GM12891 (cell line): ENCODE measurements at regions not wholly inside any gene's neighbourhood (a gene's known extent, or its start where the extent isn't known, plus 50 kb on each side); places are given as distances from the start of the nearest gene placed in this dataset.
"Not testable (repeated sequence)": the region's sequence is repeated elsewhere in the genome, so short reads cannot be mapped to it uniquely, and the experiment has no call there.

Experiments used
- DNase-seq: peaks from one replicate; pipeline ENCODE4 v3.0.0; 2011; ENCODE audit warnings: low spot score; ENCODE audit not compliant: insufficient read length
- FAIRE-seq: peaks from 2 replicates; lab custom pipeline; 2011; peaks lifted over from hg19 to GRCh38; lab: Jason Lieb, UNC
- PAX5 ChIP-seq: IDR thresholded peaks from 2 replicates; pipeline ENCODE4 v1.6.1; 2011; ENCODE audit warnings: low read length, moderate library complexity, mild to moderate bottlenecking; ENCODE audit not compliant: insufficient read depth, severe bottlenecking
- POLR2A ChIP-seq: IDR thresholded peaks from 2 replicates; pipeline ENCODE4 v1.6.1; 2011; ENCODE audit warnings: low read depth, low read length, control low read depth
- POLR2AphosphoS5 ChIP-seq: IDR thresholded peaks from 2 replicates; pipeline ENCODE4 v1.6.1; 2011; ENCODE audit warnings: low read depth, low read length, control low read depth
- POU2F2 ChIP-seq: IDR thresholded peaks from 2 replicates; pipeline ENCODE4 v1.6.1; 2011; ENCODE audit warnings: low read depth, mild to moderate bottlenecking, control low read depth, low read length, moderate library complexity
- SPI1 ChIP-seq: IDR thresholded peaks from 2 replicates; pipeline ENCODE4 v1.6.1; 2011; ENCODE audit warnings: low read depth, low read length, control low read depth
- TAF1 ChIP-seq: IDR thresholded peaks from 2 replicates; pipeline ENCODE4 v1.6.1; 2011; ENCODE audit warnings: low read depth, low read length, control low read depth

DNA sequence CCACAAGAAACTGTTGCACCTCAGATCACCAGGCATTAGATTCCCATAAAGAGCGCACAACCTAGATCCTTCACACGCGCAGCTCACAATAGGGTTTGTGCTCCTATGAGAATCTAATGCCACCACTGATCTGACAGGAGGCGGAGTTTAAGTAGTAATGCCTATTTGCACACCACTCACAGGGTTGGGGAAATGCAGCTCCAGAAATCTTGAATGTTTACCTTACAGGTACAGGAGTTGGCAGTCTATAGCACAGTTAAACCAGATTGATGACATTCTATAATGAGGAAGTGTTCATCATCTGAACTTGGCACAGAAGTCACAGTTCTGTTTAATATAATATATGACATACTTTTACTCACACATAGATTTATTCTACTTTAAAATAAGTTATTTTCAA is 732.2 kb upstream of the ZNF608 start:
- FAIRE-seq (no peak), DNase-seq (no peak)

DNA sequence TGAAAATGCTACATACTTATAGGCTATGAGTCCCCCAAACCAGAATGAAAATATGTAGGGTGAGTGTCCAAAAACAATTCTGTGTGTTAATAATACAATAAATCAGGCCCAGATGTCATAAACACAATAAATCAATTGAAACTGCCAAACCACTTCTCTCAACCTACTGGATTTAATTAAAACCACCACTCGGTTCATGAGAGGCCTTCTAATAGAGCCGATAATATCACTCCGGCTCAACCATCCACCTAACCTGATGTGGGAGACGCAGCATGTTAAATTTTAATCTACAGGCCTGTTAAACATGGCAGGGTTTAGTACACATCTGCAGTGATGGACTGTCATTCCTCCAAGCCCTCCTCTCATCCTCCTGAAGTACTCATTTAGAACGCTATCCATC is 734.5 kb upstream of the ZNF608 start:
- FAIRE-seq (no peak), DNase-seq (no peak)
- no peak for TF ChIP-seq POU2F2
- no peak for TF ChIP-seq POLR2AphosphoS5
- TF ChIP-seq SPI1, result no peak
- TF ChIP-seq POLR2A, result no peak
- no peak for TF ChIP-seq TAF1
- TF ChIP-seq PAX5, result no peak

More for the DNA sequence above, 732.2 kb upstream of the ZNF608 start:
- TF ChIP-seq POLR2AphosphoS5 (no peak), PAX5 (no peak), POU2F2 (no peak), POLR2A (no peak), TAF1 (no peak), SPI1 (no peak)

DNA sequence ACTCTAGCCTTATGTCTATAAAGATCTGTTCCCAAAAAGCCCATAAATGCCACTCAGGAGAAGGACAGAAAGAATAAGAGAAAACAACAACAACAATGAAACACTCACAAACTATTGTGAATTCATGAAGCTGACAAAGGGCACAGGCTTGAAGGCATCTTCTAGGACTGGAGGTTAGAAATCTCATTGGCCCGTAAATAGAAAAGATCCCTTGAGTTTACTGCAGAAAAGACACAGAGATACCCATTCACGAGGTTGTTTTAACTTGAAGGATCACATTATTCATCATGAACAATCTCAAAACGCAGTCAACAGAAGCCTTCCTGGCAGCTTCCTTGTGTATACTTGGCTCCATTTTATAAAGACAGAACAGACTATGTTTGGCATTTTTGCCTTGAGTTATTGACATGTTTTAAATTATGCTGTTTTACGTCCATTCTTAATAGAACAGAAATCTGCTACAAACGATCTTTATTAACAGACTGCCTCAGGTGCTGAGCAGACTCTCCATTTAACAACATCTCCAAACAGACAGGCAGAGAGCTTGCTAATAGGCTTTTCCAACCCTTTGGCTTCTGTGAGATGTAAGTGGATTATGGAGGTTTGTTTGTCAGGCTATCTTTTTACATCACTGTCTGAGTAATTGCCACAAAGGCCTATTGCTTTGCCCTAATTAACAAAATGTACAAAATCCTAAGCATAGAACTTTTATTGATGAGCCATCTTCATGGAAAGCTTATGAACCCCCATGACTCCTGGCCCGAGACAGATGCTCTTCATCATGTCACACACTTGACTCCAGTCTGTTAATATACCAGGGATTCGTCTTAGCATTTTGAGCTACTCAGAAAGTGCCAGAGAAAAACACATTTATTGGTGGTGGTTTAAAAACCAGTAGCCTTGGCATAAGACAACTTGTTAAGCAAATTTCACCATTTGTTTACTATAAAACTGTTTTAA is 735.3 kb upstream of the ZNF608 start:
- TF ChIP-seq POLR2AphosphoS5, result no peak
- TF ChIP-seq POLR2A, result no peak
- no peak for TF ChIP-seq PAX5
- TF ChIP-seq TAF1, result no peak
- no peak for TF ChIP-seq SPI1
- no peak for DNase-seq
- no peak for FAIRE-seq

DNA sequence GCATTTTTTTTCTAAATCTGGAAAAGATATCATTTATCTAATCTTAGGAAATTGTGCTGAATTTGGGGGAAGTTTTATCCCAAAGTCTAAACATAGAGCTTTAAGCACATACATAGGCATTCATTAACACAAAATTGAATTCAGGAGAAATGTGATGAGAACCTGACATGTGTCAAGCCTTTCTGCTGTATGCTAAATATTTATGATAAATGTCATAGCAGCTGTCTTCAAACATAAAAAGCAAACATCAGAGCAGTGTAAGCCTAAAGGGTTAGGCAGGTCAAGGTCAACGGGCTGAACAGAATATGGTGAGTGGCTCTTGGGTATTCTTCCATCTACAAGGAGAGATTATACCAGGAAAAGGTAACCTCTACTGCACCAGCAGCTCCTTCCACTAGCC is 737.2 kb upstream of the ZNF608 start:
- FAIRE-seq (no peak), DNase-seq (no peak)
- no peak for TF ChIP-seq POU2F2
- TF ChIP-seq POLR2AphosphoS5, result no peak
- TF ChIP-seq TAF1, result no peak
- no peak for TF ChIP-seq POLR2A
- TF ChIP-seq PAX5, result no peak

DNA sequence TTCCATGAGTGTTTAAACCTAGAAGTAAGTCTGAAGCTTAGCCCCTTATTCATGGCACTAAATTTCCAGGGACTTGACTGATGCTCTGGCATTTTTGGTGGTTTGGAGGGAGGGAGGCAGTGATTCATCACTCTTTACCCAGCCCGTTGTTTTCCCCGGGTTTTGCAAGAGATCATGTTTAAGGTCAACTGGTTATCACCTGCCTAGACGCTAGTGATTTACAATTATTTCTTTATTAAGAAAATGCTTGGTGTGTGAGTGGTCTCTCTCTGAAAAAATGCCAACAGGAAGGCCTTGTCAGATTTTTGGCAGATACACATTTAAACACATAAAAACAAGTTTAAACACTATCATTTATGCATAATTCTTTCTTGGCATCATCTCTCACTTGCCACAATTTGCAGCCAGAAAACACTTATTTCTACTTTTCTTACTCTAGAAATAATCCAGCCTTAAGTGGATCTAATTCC is 737.9 kb upstream of the ZNF608 start:
- no peak for FAIRE-seq
- no peak for DNase-seq
- TF ChIP-seq POLR2A, result no peak
- no peak for TF ChIP-seq POLR2AphosphoS5
- no peak for TF ChIP-seq PAX5

DNA sequence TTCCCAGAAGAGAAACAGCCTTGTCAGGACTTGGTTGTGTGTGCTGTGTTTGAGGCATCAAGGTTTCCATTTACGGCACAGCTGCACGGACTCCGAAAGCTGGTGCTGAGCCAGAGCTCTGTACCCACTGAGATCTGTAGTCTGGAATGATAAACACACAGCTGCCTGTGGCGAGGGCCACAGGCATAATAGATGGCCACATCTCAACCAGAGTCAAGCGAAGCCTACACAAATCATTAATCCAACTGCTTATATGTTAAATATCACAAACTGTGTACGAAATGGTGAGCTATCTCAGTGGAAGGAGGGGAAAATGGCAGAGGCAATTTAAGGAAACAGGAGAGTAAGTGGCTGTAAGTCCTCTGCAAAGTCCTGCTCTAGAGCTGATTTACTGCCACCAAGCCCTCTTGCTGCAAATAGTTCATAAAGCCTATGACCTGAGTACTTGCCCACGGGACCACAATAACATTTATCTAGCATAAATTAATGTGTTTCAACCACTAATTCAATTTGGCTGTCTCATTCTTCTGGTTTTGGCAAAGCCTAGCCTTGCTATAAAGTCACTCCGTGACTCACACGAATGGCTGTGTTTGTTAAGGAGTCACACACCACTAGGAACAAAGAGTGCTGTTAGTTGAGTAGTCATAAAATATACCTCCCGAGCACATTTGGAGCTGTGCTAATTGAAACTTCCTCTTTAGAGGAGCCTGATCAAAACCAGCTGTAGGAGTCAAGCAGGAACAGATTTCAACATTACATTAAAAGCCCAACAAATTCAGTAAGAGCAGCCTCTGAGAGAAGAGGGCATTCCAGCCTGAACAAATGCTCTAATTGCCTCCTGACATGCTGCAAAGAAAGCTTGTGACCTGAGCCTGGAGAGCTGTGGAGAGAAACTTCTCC is 738.6 kb upstream of the ZNF608 start:
- TF ChIP-seq SPI1, result no peak
- no peak for TF ChIP-seq TAF1
- no peak for TF ChIP-seq POLR2A
- TF ChIP-seq POU2F2, result no peak
- no peak for TF ChIP-seq POLR2AphosphoS5
- TF ChIP-seq PAX5, result no peak
- FAIRE-seq (no peak), DNase-seq (no peak)

DNA sequence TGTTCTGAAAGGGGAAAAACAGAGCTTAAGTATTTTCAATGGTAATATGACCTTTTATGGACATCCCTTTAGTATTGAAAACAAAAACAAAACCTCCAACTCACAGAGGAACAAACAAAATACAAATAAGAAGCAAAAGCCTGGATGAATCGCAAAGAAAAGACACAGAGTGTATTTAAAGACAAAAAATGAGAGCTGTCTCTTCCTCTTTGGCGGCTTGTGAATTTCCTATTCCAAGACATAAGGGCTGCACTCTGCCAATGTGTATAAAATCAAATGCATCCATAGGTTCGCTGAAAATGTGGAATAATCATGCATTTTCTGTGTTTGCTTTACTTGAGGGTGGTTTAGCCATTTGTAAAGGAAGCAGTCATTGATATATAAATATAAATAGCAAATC is 739.3 kb upstream of the ZNF608 start:
- TF ChIP-seq POLR2A, result no peak

DNA sequence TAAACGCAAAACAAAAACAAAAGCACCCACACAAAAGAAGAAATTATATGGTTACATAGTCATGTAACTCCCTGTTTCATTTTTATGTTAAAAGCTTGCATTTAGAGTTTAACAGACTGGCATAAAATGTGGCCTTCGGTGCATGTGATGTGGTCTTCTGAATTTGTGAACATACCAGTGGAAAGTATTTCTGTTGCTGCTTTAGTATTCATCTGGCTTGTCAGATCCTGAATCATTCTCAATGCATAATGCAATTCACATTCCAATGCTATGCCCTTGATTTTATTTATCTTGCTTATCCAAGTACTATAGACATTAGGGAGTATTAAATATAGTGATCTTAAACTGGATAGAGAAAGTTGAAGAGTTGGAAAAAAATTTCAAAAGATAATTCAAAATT is 740.2 kb upstream of the ZNF608 start:
- FAIRE-seq, result no peak
- no peak for TF ChIP-seq SPI1
- no peak for DNase-seq

More for the DNA sequence above, 739.3 kb upstream of the ZNF608 start:
- DNase-seq (no peak), FAIRE-seq (no peak)

DNA sequence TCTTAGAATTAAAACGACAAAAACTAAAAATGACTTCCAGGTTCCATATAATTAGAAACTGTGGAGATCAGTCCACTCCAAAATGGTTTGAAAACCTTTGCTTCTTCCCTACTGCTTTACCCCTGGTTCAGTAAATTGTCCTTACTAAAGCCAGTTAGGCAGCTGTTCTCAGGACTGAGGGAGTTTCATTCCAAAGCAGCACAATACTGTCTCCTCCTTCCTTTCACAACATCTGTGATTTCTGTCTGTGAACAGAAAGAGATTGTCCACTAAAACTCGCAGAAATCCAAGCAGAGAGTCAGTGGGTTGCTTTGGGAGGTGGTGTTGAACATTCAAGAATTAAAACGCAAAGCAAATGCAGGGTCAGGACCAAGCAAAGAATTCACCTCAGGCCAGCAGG is 740.8 kb upstream of the ZNF608 start:
- DNase-seq, result no peak
- TF ChIP-seq TAF1, result no peak
- no peak for TF ChIP-seq SPI1
- no peak for TF ChIP-seq PAX5
- no peak for TF ChIP-seq POLR2AphosphoS5
- no peak for TF ChIP-seq POLR2A
- TF ChIP-seq POU2F2, result no peak
- FAIRE-seq, result no peak

DNA sequence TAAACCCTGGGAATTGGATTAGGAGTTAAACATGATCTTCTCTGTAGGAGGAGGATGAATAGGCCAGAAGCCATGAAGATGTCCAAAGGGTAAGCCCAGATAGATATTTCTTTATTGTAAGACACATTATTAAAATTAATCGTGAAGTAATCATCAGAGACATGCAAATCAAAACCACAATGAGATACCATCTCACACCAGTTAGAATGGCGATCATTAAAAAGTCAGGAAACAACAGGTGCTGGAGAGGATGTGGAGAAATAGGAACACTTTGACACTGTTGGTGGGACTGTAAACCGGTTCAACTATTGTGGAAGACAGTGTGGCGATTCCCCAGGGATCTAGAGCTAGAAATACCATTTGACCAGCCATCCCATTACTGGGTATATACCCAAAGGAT is 741.2 kb upstream of the ZNF608 start:
- not testable (repeated sequence) for DNase-seq, FAIRE-seq
